GM19452 (cell line): ENCODE measurements at regions not wholly inside any gene's neighbourhood (a gene's known extent, or its start where the extent isn't known, plus 50 kb on each side); places are given as distances from the start of the nearest gene placed in this dataset.

ENCODE experiments used
- ATAC-seq: cut with Tn5 transposase; IDR thresholded peaks from one replicate; pipeline ENCODE4 v1.9.1; 2021; ENCODE audit not compliant: unreplicated experiment

DNA sequence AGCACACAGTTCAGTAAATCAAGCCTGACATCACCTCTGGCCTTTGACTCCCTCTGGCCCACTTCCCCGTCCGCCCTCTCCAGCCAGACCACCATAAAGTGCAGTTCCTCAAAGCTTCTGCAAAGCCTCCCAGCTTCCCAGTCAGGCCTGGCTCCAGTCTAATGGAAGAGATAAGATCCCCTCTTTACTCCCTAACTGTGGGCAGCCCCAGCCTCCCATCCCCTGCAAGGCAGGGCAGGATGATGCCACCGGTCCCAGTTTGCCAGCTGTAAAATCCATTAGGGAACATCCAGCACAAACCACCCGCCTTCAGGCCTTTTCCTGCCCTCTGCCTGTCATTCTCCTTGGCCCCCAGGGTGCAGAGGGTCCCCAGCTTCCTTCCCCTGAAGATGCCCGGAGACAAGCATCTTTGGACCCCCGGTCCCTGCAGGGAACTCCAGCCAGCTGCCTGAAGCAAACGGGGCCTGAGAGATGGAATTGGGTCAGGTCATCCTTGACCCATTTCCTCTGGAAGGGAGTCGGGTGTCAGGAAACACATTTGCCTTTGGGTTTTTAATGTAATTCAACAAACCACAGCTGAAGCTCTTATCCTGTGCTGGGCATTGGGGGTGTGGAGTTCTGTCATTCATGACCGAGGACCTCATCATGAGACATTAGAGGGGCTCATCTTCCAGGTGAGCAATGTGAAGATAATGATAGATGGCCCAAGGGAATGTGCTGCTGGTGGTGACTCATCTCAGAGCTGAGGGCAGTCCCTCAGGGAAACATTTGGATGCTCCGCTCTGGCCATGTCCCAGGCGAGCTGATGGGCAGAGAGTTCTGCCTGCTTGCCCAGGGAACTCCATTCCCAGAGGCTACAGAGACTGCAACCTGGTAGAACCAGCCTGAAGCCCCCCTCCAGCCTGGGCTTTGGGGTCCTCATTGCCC lies 93.8 kb upstream of the CLMN start:
- no peak for ATAC-seq

DNA sequence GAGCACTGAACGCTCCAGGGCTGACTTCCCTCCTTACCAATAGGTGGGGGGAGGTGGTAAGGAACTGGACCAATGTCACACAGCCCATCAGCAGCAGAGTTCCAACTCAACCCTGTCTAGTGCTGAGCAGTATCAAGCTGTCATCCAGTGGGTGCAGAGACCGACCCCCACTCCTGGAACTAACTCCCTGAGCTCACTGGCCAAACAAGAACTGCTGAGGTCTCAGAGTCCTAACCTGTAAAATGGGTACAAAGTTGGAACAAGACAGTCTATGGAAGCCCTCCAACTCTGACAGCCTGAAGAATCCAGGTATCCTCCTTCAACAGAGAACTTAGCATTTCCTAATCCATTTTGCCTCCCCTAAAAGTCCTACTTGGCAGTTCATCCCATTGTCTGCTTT lies 91.1 kb upstream of the CLMN start:
- no peak for ATAC-seq

DNA sequence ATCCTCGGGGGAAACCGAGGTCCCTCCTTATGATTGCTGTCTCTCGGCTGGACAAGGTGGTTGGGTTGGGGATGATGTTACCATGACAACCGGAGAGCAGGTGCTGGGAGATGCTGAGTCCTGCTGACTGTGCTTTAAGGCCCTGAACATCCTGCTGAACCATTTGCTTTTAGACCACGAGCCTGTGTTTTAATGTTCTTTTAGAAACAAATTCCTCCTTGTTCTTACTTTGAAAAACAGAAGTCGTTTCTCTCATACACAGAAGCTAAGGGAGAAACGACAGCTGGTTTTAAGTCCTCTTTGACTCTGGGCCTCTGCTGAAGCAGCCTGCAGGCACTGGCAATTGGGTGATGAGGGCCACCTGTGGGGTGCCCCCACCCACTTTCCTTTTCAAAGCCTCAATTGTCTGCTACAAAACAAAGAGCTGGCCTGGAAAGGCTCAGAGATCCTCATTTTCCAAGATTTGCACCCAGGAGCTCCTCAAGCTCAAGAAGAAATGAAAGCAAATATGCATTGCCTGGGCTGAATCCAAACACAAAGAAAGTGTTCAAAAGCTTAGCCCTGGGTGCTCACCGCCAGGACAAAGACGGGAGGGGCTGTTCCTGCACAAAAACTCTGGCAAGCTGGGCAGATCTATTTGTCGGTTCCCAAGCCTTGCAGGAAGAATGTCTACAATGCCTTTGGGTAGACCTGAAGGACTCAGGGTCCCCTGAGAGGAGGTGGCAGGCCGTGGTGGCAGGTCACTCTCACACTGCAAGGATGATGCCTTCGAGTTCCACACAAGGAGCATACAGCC lies 90.0 kb upstream of the CLMN start:
- ATAC-seq: no peak

DNA sequence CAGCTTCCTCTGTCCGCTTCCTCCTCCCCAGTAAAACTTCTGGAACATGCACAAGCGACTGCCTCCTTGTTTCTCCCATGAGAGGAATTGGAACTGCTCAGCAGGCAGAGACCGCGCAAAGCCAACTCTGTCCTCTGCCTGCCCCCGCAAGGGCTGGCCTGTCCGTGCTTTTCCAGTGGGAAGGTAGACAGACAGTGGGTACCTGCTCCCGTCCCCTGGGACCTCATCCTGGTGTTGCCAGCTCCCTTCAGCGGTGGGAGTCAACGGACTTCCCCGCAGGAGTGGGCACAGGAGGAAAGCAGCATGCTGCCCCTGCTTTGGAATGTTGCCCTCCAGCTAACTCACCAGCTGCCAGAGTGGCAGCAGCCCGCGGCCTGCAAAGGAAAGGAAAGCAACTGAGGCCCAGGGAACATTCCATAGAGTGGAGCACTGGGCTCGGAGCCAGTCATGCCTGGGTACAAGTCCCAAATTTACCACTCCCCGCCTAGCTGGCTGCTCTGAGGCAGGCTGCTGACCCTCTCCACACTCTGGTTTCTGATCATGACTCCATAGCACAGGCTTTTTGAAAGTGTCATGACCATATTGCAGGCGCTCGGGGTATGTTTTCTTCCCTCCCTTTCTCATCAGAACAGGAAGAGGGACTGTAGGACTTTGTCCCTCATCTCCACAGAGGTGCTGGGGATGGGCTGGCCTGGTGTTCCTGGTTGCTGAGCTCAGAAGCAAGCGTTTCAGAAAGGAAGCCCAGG lies 89.2 kb upstream of the CLMN start:
- ATAC-seq: no peak

DNA sequence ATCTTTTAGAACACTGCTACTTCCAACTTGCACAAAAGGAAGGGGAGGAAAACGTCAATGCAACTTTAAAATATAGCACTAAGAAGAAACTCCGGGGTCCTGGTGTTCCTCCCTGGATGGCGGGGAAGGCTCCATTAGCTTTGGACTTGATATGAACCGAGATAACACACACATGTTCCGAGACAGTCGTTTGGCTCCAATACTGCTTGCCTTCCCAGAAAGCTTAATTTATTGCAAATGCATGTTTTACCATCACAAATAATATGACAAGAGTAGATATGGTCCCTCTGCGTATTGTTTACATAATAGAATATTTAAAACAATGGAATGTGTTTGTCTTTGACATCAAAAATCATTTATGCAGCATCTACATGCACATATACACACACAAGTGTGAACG lies 87.6 kb upstream of the CLMN start:
- no peak for ATAC-seq

DNA sequence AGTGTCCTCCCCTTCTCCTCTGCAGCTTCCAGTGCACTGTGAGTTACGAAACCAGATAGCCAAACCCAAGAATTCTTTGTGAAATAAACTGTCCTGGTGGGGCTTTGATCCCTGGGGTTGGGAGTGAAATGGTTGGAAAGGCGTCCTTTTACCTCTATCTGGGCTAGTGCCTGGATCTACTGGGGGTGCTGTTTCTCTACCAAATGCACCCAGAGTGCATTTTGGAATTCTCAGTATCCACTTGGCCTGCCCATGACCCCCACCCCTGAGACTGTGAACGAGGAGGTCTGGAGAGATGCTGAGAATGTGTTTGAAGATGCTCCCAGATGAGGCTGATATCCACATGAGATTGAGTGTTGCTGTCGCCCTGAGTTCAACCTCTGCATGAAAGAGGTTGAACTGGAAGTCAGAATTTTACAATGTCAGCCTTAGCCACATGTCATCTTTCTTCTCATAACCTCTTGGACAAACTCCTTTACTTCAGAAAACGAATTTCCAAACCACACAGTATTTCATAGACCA lies 87.1 kb upstream of the CLMN start:
- no peak for ATAC-seq

DNA sequence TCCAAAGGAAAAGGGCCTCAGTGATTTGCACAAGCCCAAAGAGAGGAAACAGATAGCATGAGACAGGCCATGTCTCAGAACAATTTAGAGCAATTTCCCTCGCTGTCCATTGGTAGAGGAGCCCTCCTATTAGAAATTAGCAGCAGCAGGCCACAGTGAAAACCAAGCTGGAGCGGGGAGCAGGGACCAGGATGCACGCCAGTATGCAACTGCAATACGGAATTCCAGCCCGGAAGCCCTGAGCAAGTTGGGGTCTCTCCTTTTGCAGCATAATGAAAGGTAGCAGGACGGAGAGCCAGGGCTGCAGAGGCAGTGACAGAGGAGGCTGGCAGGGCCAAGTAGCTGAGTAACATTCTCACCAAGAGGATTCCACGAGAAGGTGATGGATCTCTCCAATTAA lies 84.9 kb upstream of the CLMN start:
- no peak for ATAC-seq

DNA sequence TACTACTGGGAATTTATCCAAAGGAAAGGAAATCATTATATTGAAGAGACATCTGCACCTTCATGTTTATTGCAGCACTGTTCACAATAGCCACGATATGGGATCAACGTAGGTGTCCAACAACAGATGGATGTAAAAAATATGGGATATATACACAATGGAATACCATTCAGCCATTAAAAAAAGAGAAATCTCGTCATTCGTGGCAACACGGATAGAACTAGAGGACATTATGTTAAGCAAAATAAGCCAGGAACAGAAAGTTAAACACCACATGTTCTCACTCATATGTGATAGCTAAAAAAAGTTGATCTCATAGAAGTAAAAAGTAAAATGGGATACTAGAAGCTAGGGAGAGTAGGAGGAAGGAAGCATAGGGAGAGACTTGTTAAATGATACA lies 82.9 kb upstream of the CLMN start:
- ATAC-seq: no peak

DNA sequence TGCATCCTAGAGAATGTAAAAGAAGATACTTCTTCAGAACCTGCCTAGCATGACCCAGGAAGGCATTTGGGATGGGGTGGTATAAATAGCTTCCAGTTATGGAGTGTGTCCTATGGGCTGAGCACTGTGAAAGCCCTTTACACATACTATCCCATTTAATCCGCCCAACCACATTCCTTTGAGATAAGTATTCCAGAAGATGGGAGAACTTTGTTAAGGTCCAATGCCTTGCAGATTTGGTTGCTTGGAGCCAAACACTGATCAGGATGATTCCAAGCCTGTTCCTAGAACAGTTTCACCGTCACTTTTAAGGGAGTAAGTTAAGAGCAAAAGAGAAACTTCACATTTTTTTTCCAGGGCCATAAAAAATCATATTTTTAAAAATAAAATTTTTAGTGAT lies 82.5 kb upstream of the CLMN start:
- ATAC-seq: no peak

DNA sequence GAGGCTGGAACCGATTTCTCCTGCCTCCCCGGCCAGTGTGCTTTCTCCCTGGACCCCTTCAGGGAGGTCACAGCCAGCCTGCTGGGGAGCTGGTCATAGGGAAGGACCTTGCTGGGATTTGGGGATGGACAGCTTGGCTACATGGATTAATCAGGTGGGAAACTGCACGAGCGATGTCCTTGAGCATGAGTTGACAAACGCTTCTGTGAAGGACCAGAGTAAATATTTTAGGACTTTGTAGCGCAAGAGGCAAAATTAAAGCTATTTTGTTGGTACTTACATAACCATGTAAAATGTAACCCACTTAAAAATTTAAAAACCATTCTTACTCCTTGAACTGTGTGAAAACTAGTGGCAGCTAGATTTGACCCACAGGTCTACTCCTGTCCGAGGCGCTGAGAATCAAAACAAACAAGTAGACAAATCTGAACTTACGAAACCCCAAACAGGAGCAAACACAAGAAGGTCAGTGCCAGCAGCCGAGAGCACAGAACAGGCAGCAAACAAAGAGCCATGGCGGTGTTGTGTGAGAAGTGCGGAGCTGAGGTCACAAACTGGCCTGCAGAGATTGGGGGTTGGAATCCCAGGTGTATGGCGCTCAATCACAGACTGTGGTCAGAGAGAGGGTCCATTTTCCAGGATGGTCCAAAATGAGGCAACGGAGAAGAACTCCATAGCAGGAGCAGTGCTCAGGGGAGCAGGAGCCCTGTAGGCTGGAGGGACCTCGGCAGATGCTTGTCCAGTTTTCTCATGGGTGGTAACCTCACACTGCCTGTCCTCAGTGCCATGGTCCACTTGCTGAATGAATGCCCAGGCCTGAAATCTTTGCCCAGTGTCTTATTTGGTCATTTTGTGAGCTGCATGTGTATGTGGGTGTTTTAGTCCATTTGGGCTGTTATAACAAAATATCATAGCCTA lies 79.2 kb upstream of the CLMN start:
- no peak for ATAC-seq

DNA sequence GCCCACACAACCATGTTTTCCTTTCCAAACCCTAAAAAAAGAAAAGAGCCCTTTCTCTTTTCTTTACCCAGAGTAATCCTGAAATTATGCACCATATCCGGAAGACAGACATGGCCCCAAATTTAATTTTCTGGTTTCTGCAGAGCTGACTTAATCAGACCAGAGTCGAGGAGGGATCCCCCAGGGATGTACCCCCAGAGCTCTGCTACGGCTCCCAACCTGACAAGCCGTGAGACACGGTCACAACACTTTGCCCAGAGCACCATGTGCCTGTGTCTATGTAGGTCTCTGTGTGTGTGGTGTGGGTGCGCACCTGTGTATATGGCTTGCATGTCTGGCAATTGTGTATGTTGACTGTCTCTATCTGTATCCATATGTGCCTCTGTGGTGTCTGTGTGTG lies 77.6 kb upstream of the CLMN start:
- ATAC-seq: no peak

DNA sequence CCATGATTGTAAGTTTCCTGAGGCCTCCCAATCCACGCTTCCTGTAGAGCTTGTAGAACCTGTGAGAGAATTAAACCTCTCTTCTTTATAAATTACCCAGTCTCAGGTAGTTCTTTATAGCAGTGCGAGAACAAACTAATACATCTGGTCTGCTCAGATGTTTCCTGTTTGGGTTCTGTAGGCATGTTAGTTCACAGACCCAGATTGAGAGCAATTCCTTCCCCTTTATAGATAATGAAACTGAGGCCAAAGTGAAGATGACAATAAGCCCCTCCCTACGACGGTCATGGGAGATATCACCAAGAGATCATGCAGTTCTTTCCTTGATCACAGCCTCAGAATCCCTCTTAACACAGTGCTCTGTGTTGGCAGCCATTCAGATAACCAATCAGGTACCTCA lies 76.5 kb upstream of the CLMN start:
- ATAC-seq: no peak

DNA sequence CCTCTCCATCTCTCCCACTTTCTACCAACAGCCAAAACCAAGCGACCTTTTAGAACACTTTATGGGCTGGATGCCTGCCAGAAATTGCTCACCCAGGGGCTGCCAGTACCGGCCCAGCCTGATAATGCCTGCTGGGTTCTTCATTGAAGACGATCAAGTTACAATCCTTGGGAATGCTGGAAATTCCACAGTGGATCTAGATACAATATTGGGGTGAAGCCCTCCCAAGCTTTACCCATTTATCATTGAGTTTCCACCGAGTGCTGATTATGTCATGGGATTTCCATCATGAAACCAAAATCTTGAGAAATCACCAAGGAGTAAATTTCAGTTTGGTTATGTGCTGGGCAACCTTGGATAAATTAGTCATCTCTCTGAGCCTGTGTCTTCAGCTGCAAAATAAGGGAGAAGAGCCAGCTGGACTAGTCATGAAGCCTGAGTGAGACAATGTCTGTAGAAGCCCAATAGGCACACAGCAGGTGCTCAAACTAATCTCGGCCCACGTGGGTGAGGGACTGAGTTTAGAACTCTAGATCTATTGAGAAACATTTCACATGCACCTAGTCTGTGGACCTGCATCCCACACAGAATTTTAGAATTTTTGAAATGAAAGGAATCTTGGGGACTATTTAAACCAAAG lies 75.5 kb upstream of the CLMN start:
- ATAC-seq: no peak

DNA sequence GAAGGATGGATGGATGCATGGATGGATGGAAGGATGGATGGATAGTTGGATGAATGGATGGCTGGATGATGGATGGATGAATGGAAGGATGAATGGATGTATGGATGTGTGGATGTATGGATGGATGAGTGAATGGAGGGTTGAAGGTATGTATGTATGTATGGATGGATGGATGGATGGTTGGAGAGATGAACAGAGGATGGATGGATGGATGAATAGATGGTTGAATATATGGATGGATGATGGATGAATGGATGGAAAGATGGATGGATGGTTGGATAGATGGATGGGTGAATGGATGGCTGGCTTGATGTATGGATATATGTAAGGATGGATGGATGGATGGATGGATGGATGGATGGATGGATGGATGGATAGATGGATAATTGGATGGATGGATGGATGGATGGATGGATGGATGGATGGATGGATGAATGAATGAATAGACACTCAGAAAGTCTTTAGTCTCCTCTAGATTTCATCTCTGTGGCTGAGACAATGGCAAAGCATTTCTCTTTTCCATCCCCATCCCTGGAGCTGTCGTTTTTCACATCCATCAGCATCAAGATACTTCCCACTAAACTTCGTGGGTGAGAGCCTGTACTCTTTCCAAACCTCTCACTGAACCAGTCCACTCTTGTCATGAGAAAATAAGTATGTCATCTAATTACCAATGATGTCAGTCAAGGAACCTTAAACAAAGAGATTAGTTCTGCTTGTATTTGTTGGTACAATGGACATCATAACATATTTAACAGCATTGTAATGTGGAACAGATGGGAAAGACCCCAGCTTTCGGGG lies 74.8 kb upstream of the CLMN start:
- ATAC-seq: no peak

DNA sequence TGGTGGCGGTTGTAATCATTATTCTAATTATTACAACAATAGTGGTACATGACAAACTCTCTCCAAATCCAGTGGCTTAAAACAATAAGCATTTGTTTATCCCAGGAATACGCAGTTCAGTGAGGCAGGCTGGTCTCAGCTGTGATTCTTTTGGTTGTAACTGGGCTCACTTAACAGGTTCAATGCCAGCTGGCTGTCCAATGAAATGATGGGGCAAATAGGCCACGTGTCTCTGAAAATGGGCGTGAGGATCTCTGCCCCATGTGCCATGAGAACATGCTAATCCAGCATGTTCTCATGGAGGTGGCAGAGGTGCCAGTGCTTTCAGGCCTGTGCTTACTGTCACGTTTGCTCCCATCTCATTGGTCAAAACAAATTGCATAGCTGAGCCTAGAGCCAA lies 73.1 kb upstream of the CLMN start:
- no peak for ATAC-seq

DNA sequence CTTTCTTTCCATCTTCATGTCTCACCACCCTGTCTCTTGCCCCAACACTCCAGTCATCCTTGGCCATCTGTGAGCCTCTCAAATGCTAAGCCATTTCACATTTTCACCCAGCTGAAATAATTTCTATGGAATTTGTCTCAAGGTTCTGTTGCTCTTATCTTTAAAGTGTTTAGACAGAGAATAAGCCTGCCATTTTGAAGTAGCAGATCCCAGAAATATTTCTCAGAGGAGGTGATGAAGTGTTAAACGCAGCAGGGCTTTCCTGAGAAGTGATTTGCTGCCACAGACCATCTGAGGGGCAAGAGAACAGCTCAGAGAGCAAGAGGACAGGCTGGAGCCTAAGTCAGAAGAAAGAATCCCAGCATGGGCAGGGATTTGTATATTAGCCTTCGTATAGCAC lies 71.6 kb upstream of the CLMN start:
- ATAC-seq: no peak

DNA sequence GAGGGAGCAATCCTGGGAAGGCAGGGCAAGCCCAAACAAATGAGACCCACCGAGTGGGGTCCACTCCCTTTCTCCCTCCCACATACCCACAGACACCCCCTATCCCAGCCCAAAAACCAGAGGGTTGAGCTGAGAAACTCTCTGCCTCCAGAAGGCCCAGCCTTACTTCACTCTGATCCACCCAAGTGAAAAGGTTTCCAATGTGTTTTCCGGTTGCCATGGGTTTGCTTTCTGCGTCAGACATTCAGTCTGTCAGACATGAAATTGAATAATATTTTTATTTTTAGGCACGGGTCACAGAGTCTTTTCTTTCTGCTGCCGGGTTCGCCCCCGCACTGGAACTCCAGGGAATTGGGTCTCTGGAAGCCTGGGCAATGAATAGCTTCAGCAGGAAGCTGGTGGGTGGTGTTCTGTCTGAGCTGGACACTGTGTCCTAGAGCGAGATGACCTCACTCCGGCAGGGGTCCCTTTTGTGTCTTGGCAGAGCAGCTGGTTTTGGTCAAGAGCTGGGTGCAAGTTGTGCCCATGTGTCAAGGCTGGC lies 69.8 kb upstream of the CLMN start:
- ATAC-seq: no peak

DNA sequence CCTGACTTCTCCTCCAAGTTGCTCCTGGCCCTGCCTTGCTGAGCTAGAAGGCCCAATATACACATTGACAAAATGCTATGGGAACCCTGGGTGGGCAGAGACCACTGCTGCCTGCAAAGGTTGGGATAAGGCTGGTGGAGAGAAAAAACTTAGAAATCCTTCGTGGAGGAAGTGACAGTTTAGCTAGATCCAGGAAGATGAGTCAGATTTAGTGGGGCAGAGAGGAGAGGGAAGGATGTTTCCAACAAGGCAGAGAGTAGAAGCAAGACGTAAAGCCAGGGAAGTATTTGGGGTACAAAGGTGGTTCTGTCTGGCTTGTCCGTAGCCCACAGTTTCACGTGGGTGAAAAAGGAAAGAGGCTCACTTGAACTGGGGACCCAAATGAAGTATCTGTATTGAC lies 69.0 kb upstream of the CLMN start:
- no peak for ATAC-seq
